ENCODE measurements at regions not wholly inside any gene's neighbourhood (a gene's known extent, or its start where the extent isn't known, plus 50 kb on each side); places are given as distances from the start of the nearest gene placed in this dataset.

- TF ChIP-seq CTCF (IDR thresholded peaks at IDR 0.05; ENCODE audit: low read depth, low read length) (peak; percentile 55), MYC (IDR thresholded peaks at IDR 0.05; ENCODE audit: low read depth, low read length) (no peak)
- DNase-seq (ENCODE audit: low read depth): peak; percentile 29
- no peak overlapping the region for H3K4me3 ChIP-seq (ENCODE audit: low read depth, low read length)
These were observed 105.0 kb upstream of the DGKB start for GRCh38 chr7:15007507-15007906.

GRCh38 chr7:15005672-15006071 is 103.1 kb upstream of the DGKB start:
- H3K4me3 ChIP-seq (ENCODE audit: low read depth, low read length): no peak overlapping the region
- no peak for TF ChIP-seq MYC (IDR thresholded peaks at IDR 0.05; ENCODE audit: low read depth, low read length)
- no peak for TF ChIP-seq MAX (IDR thresholded peaks at IDR 0.05; ENCODE audit: low read depth, low read length)
- TF ChIP-seq CTCF (IDR thresholded peaks at IDR 0.05; ENCODE audit: low read depth, low read length): no peak
- no peak for DNase-seq (ENCODE audit: low read depth)

GRCh38 chr7:15000157-15000556 is 97.6 kb upstream of the DGKB start:
- DNase-seq (ENCODE audit: low read depth): no peak
- TF ChIP-seq POLR2A (IDR thresholded peaks at IDR 0.05; ENCODE audit: extremely low read depth, insufficient read length): no peak
- no peak for TF ChIP-seq MYC (IDR thresholded peaks at IDR 0.05; ENCODE audit: low read depth, low read length)
- no peak for TF ChIP-seq MAX (IDR thresholded peaks at IDR 0.05; ENCODE audit: low read depth, low read length)
- no peak for TF ChIP-seq CTCF (IDR thresholded peaks at IDR 0.05; ENCODE audit: low read depth, low read length)

GRCh38 chr7:14999331-14999730 is 96.8 kb upstream of the DGKB start:
- TF ChIP-seq MYC (IDR thresholded peaks at IDR 0.05; ENCODE audit: low read depth, low read length) (no peak), CTCF (IDR thresholded peaks at IDR 0.05; ENCODE audit: low read depth, low read length) (no peak), POLR2A (IDR thresholded peaks at IDR 0.05; ENCODE audit: extremely low read depth, insufficient read length) (no peak), MAX (IDR thresholded peaks at IDR 0.05; ENCODE audit: low read depth, low read length) (no peak)
- DNase-seq (ENCODE audit: low read depth): peak; percentile 79
- H3K4me3 ChIP-seq (ENCODE audit: low read depth, low read length): no peak overlapping the region

More at GRCh38 chr7:15000157-15000556, 97.6 kb upstream of the DGKB start:
- no peak overlapping the region for H3K4me3 ChIP-seq (ENCODE audit: low read depth, low read length)

- TF ChIP-seq MYC (IDR thresholded peaks at IDR 0.05; ENCODE audit: low read depth, low read length) (no peak), POLR2A (IDR thresholded peaks at IDR 0.05; ENCODE audit: extremely low read depth, insufficient read length) (no peak), CTCF (IDR thresholded peaks at IDR 0.05; ENCODE audit: low read depth, low read length) (no peak), MAX (IDR thresholded peaks at IDR 0.05; ENCODE audit: low read depth, low read length) (no peak)
- no peak for DNase-seq (ENCODE audit: low read depth)
- H3K4me3 ChIP-seq (ENCODE audit: low read depth, low read length): no peak overlapping the region
These were observed 93.2 kb upstream of the DGKB start for GRCh38 chr7:14995774-14996173.

GRCh38 chr7:14988941-14989340 is 86.4 kb upstream of the DGKB start:
- DNase-seq (ENCODE audit: low read depth): no peak
- no peak overlapping the region for H3K4me3 ChIP-seq (ENCODE audit: low read depth, low read length)

More at GRCh38 chr7:14988941-14989340, 86.4 kb upstream of the DGKB start:
- TF ChIP-seq MYC (IDR thresholded peaks at IDR 0.05; ENCODE audit: low read depth, low read length): no peak
- TF ChIP-seq CTCF (IDR thresholded peaks at IDR 0.05; ENCODE audit: low read depth, low read length): no peak
- no peak for TF ChIP-seq MAX (IDR thresholded peaks at IDR 0.05; ENCODE audit: low read depth, low read length)
- no peak for TF ChIP-seq POLR2A (IDR thresholded peaks at IDR 0.05; ENCODE audit: extremely low read depth, insufficient read length)
